Sigmoid colon (tissue), 6 donors: ENCODE measurements at regions not wholly inside any gene's neighbourhood (a gene's known extent, or its start where the extent isn't known, plus 50 kb on each side); places are given as distances from the start of the nearest gene placed in this dataset.

Source experiments
- DNase-seq: peaks from one replicate; pipeline ENCODE4 v3.0.0-alpha.2; 2019
- H3K27ac ChIP-seq, 4 donors: fragments of 200-600 bp; sonication (generic); one replicate each; pipeline ENCODE4 v1.5.1; 2016 to 2019; ENCODE audit warnings: mild to moderate bottlenecking in 1 of 4
- H3K27me3 ChIP-seq, 3 donors: fragments of 200-600 bp; sonication (generic); one replicate each; pipeline ENCODE4 v1.5.1; 2019; ENCODE audit warnings: mild to moderate bottlenecking in 1 of 3
- H3K36me3 ChIP-seq, 4 donors: fragments of 200-600 bp; sonication (generic); one replicate each; pipeline ENCODE4 v1.5.1; 2016 to 2019
- H3K4me1 ChIP-seq, 4 donors: fragments of 200-600 bp; sonication (generic); one replicate each; pipeline ENCODE4 v1.5.1; 2017 to 2019
- H3K4me3 ChIP-seq, 4 donors: fragments of 200-600 bp; sonication (generic); one replicate each; pipeline ENCODE4 v1.5.1; 2017 to 2019; ENCODE audit warnings: mild to moderate bottlenecking in 2 of 4, moderate library complexity in 1 of 4
- H3K9me3 ChIP-seq, 4 donors: fragments of 200-600 bp in 3 of 4; sonication (generic) in 3 of 4; one replicate each; pipeline versions ENCODE4 v1.5.1 to v1.6.1; 2013 to 2019
- EP300 ChIP-seq, 4 donors: sonication (generic); formaldehyde crosslinking; IDR thresholded peaks; one replicate each; pipeline ENCODE4 v1.6.1; 2017; ENCODE audit warnings: antibody characterized with exemption in 4 of 4
- POLR2A ChIP-seq, 2 donors: fragments of 450-650 bp; IDR thresholded peaks; one replicate each; pipeline ENCODE4 v1.6.1; 2016; ENCODE audit warnings: antibody characterized with exemption in 2 of 2, mild to moderate bottlenecking in 2 of 2, moderate library complexity in 2 of 2
- POLR2AphosphoS5 ChIP-seq, 4 donors: sonication (generic); formaldehyde crosslinking; IDR thresholded peaks; one replicate each; pipeline ENCODE4 v1.6.1; 2017; ENCODE audit warnings: antibody characterized with exemption in 4 of 4
- WGBS, 2 donors: extraction: QIAGEN DNeasy Blood & Tissue Kit; methylation state at CpG; one replicate each; pipeline ENCODE4 v1.1.7; 2013; 5-methylcytosine and 5-hydroxymethylcytosine counted together
- intact Hi-C: fragments of 100-400 bp; cut with DNase I; formaldehyde crosslinking; loops from one replicate; pipeline ENCODE4 v1.15.1; 2023
- TF ChIP-seq, protein P1 (sequence below), 4 experiments: fragments of 450-650 bp in 3 of 4; fragments of 200-600 bp in 1 of 4; IDR thresholded peaks; one replicate each; pipeline ENCODE4 v1.5.1; 2016 to 2019; ENCODE audit warnings: antibody characterized with exemption in 4 of 4, mild to moderate bottlenecking in 3 of 4, moderate library complexity in 2 of 4
- donor health status: healthy with polysubstance abuse.
- donor health status: healthy.

DNA sequence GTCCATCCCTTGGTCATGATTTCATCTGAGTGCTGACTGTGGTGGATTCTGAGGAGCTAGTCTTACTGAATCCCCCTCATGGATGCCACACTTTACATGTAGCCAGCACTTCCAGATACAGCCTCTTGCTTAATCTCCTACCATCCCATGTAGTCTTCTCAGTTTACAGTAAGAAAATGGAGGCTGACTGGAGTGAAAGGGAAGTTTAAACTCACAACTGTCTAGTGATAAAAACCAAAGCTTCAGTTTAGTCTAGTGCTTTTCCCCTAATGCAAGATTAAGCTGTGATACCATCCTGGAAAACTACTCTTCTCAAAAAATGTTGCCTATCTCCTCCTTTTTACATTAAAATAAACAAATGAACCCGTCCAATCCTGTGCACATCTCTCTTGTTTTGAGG is 146.8 kb upstream of the HES1 start:
- DNase-seq: no peak
- Histone ChIP-seq H3K9me3 (peaks cover 0 to 2% (median 0%) of the 10 kb centered on the region in 4 donors), H3K4me3 (no peak overlapping the region), H3K27me3 (no peaks in the 10 kb centered on the region), H3K36me3 (no peaks in the 10 kb centered on the region), H3K27ac (no peak overlapping the region), H3K4me1 (no peaks in the 10 kb centered on the region)
- 86 to 89% methylated on average over 1 of the region's 1 CpG for WGBS, 2 donors
- intact Hi-C loops: no loop called here
- TF ChIP-seq EP300 (IDR thresholded peaks at IDR 0.05) (no peak), POLR2AphosphoS5 (IDR thresholded peaks at IDR 0.05) (no peak), POLR2A (IDR thresholded peaks at IDR 0.05) (no peak)
- TF ChIP-seq, protein P1, sequence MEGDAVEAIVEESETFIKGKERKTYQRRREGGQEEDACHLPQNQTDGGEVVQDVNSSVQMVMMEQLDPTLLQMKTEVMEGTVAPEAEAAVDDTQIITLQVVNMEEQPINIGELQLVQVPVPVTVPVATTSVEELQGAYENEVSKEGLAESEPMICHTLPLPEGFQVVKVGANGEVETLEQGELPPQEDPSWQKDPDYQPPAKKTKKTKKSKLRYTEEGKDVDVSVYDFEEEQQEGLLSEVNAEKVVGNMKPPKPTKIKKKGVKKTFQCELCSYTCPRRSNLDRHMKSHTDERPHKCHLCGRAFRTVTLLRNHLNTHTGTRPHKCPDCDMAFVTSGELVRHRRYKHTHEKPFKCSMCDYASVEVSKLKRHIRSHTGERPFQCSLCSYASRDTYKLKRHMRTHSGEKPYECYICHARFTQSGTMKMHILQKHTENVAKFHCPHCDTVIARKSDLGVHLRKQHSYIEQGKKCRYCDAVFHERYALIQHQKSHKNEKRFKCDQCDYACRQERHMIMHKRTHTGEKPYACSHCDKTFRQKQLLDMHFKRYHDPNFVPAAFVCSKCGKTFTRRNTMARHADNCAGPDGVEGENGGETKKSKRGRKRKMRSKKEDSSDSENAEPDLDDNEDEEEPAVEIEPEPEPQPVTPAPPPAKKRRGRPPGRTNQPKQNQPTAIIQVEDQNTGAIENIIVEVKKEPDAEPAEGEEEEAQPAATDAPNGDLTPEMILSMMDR (IDR thresholded peaks at IDR 0.05): no peak

DNA sequence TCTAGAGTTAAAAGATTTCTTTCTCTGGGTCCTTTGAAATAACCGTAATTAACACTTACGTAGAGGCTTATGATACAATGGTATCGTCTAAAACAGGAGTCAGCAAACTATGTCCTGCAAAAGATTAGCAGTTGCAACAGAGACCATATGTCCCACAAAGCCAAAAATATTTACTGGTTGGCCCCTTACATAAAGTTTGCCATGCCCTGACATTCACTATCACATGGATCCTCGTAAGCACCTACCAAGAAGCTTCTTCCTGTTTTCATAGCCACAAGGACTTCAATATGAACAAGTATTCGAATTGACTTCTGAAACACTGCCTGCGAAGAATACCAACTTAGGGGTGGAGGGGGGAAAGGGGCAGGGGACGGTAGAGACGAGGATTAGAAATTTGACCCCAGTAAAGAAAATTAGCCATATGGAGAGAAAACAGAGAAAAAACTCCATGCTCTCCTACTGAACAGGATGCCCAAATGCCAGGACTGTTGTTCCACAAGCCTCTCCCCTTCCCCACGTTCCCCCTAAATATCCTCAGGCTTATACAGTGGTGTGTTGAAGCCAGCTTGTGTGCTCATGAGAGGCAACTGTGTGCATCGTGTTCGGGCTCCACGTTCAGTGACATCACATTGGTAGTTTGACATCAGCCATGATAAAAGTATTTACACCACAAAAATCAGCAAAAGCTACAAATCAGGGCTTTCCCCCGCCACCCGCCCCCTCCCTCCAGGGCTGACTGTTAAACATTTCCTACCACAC is 144.1 kb upstream of the HES1 start:
- WGBS, 2 donors: 85 to 93% methylated on average over 14 of the region's 14 CpGs
- TF ChIP-seq, protein P1 (IDR thresholded peaks at IDR 0.05): no peak
- no peak for TF ChIP-seq POLR2A (IDR thresholded peaks at IDR 0.05)
- no peak for TF ChIP-seq POLR2AphosphoS5 (IDR thresholded peaks at IDR 0.05)
- no peak for TF ChIP-seq EP300 (IDR thresholded peaks at IDR 0.05)
- intact Hi-C loops: no loop called here

DNA sequence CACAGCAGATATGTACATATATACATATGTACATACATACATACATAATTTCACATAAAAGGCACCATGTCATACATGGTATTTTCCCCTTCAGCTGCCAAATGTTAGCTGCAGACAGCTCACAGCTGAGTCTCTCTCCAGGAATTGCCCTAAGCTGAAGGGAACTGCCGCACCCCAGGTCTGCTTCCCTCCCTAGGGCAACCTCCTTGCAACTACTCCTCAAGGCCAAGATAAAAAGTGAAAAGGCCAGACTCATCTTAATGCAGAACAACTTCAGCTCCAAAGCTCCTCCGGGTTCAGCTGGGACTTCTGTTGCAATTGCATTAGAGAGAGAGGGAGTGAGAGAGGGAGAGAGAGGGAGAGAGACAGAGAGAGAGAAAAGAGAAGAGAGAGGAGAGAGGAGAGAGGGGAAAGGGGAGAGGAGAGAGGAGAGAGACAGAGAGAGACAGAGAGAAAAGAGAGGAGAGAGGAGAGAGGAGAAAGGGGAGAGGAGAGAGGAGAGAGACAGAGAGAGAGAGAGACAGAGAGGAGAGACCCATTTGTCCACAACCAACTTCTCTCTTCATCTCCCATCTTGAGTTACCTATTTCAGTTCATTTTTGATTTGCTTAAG is 143.4 kb upstream of the HES1 start:
- no peaks in the 10 kb centered on the region for H3K27me3 ChIP-seq

More for the DNA sequence above, 144.1 kb upstream of the HES1 start:
- DNase-seq: no peak
- peaks cover 0 to 3% (median 3%) of the 10 kb centered on the region in 4 donors for H3K4me1 ChIP-seq
- no peaks in the 10 kb centered on the region for H3K36me3 ChIP-seq
- H3K27me3 ChIP-seq: no peaks in the 10 kb centered on the region
- no peak overlapping the region for H3K4me3 ChIP-seq
- H3K9me3 ChIP-seq: peaks cover 0 to 2% (median 0%) of the 10 kb centered on the region in 4 donors
- H3K27ac ChIP-seq: no peak overlapping the region

DNA sequence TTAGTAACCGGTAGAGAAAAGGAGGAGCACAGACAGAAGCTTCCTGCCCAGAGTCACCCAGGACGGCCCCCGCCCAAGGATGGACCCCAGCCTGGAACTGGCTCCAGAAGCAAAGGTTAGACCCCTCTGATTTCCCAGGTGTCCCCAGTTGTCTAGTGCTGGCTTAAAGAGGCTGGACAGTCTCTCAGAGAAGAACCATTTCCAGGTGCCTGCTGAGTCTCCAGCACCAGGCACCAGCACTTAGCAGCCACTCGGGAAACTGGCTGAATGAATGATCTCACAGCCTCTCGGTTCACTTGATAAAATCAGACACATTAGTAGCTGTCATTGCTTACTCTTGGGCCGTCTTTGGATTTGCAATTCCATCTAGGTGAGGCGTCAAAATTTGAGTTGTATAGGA is 139.7 kb upstream of the HES1 start:
- TF ChIP-seq, protein P1 (IDR thresholded peaks at IDR 0.05): no peak
- no peak for TF ChIP-seq EP300 (IDR thresholded peaks at IDR 0.05)
- TF ChIP-seq POLR2AphosphoS5 (IDR thresholded peaks at IDR 0.05): no peak
- no peak for TF ChIP-seq POLR2A (IDR thresholded peaks at IDR 0.05)
- Histone ChIP-seq H3K4me3 (no peak overlapping the region), H3K36me3 (no peaks in the 10 kb centered on the region), H3K27ac (no peak overlapping the region), H3K27me3 (no peaks in the 10 kb centered on the region), H3K4me1 (peaks cover 0 to 16% (median 15%) of the 10 kb centered on the region in 4 donors), H3K9me3 (no peaks in the 10 kb centered on the region)
- 89 to 97% methylated on average over 7 of the region's 7 CpGs for WGBS, 2 donors
- no peak for DNase-seq
- intact Hi-C loops: no loop called here

More for the DNA sequence above, 143.4 kb upstream of the HES1 start:
- no peak for DNase-seq
- no peak for TF ChIP-seq POLR2AphosphoS5 (IDR thresholded peaks at IDR 0.05)
- no peak for TF ChIP-seq POLR2A (IDR thresholded peaks at IDR 0.05)
- no peak for TF ChIP-seq EP300 (IDR thresholded peaks at IDR 0.05)
- TF ChIP-seq, protein P1 (IDR thresholded peaks at IDR 0.05): no peak
- WGBS, 2 donors: 89 to 91% methylated on average over 2 of the region's 2 CpGs
- Histone ChIP-seq H3K9me3 (peaks cover 0 to 2% (median 0%) of the 10 kb centered on the region in 4 donors), H3K4me3 (no peak overlapping the region), H3K27ac (no peak overlapping the region), H3K4me1 (peaks cover 0 to 9% (median 9%) of the 10 kb centered on the region in 4 donors), H3K36me3 (no peaks in the 10 kb centered on the region)
- intact Hi-C loops: no loop called here
